ENCODE measurements at regions not wholly inside any gene's neighbourhood (a gene's known extent, or its start where the extent isn't known, plus 50 kb on each side); places are given as distances from the start of the nearest gene placed in this dataset.

GRCh38 chr10:117442521-117442920, 67.3 kb upstream of the PDZD8 start:
- no peak overlapping the region for H3K9ac ChIP-seq
- no peak for DNase-seq
- H3K4me1 ChIP-seq (ENCODE audit: control insufficient read depth in 1 of 2, insufficient read depth in 2 of 2, low read depth in 1 of 2, low read length in 1 of 2) = no peaks in the 10 kb centered on the region; a peak in 1 of 4 replicates
- no peaks in the 10 kb centered on the region for H3F3A ChIP-seq (replicated peaks; ENCODE audit: insufficient read depth)
- no peaks in the 10 kb centered on the region for H3K79me2 ChIP-seq (ENCODE audit: insufficient read depth)
- no peaks in the 10 kb centered on the region for H3K36me3 ChIP-seq (replicated peaks in 1 of 2; ENCODE audit: control insufficient read depth in 1 of 2, insufficient read depth in 2 of 2, low read length in 1 of 2)
- H3K9me3 ChIP-seq = no peaks in the 10 kb centered on the region
- H3K4me3 ChIP-seq (ENCODE audit: low read depth in 2 of 2, low read length in 1 of 2) = no peak overlapping the region; a peak in 1 of 4 replicates
- H3K27me3 ChIP-seq (ENCODE audit: insufficient read depth) = no peaks in the 10 kb centered on the region
- ChIA-PET POLR2A (no interaction called here), CTCF (interaction anchor here (0.6 to 3.8 kb wide), 41 partner anchors 12 to 1017 kb away, joined by 3 to 67 read pairs (median 5); no protein-coding TSS in a partner anchor)
- TF ChIP-seq SMC3 (IDR thresholded peaks at IDR 0.05; ENCODE audit: low read depth, low read length) (no peak), FOSL2 (IDR thresholded peaks at IDR 0.05; ENCODE audit: borderline replicate concordance, low read depth) (no peak), REST (IDR thresholded peaks at IDR 0.05; ENCODE audit: low read depth, low read length) (no peak), MXI1 (IDR thresholded peaks at IDR 0.05; ENCODE audit: low read depth, low read length) (no peak), USF2 (IDR thresholded peaks at IDR 0.05; ENCODE audit: borderline replicate concordance, low read depth, low read length) (no peak), SIN3A (IDR thresholded peaks at IDR 0.05; ENCODE audit: borderline replicate concordance, low read depth, low read length) (no peak), GATA2 (CRISPR knock-in tag; IDR thresholded peaks at IDR 0.05) (no peak), JUND (IDR thresholded peaks at IDR 0.05) (no peak), NFIC (IDR thresholded peaks at IDR 0.05; ENCODE audit: borderline replicate concordance) (no peak), IRF3 (IDR thresholded peaks at IDR 0.05; ENCODE audit: low read depth, low read length) (no peak), NRF1 (IDR thresholded peaks at IDR 0.05; ENCODE audit: low read depth, low read length) (no peak), RCOR1 (IDR thresholded peaks at IDR 0.05; ENCODE audit: low read length) (no peak), POLR2AphosphoS5 (IDR thresholded peaks at IDR 0.05; ENCODE audit: low read depth, low read length) (no peak), PBX3 (IDR thresholded peaks at IDR 0.05) (no peak), USF1 (IDR thresholded peaks at IDR 0.05; ENCODE audit: borderline replicate concordance, low read depth) (no peak), TAF1 (IDR thresholded peaks at IDR 0.05; ENCODE audit: borderline replicate concordance, low read depth, low read length) (no peak), TEAD4 (IDR thresholded peaks at IDR 0.05; ENCODE audit: borderline replicate concordance, insufficient read depth) (no peak), CHD2 (IDR thresholded peaks at IDR 0.05; ENCODE audit: low read length, partially characterized antibody) (no peak), CTCF (IDR thresholded peaks at IDR 0.05) (no peak), GABPA (IDR thresholded peaks at IDR 0.05; ENCODE audit: low read depth) (no peak)
- no peak overlapping the region for H3K27ac ChIP-seq (ENCODE audit: low read depth in 2 of 2, low read length in 1 of 2)
- H3K4me2 ChIP-seq = no peak overlapping the region
- 48% methylated on average over 6 of the region's 6 CpGs for WGBS (ENCODE audit: low lambda C conversion rate)
- no peaks in the 10 kb centered on the region for H4K20me1 ChIP-seq (ENCODE audit: insufficient read depth)
- no peaks in the 10 kb centered on the region for H3K9me2 ChIP-seq
- H2AFZ ChIP-seq (ENCODE audit: low read depth) = no peak overlapping the region

Measured in SK-N-SH (cell line).